Right renal cortex interstitium (tissue), 3 donors: ENCODE measurements at regions not wholly inside any gene's neighbourhood (a gene's known extent, or its start where the extent isn't known, plus 50 kb on each side); places are given as distances from the start of the nearest gene placed in this dataset.

ENCODE experiments used
- DNase-seq, 3 donors: peaks; one replicate each; pipeline ENCODE4 v3.0.0-alpha.2; 2013; ENCODE audit warnings: low read depth in 3 of 3, low spot score in 2 of 3

- DNase-seq = no peak
Observed at GRCh38 chr2:139078376-139078775, 298.2 kb upstream of the NXPH2 start.

- DNase-seq = no peak
Observed at GRCh38 chr2:139077099-139077737, 297.0 kb upstream of the NXPH2 start.

- DNase-seq = no peak
Observed at GRCh38 chr2:139067874-139068273, 287.7 kb upstream of the NXPH2 start.

- DNase-seq = no peak
Observed at GRCh38 chr2:139067072-139067471, 286.9 kb upstream of the NXPH2 start.

- no peak for DNase-seq
Observed at GRCh38 chr2:139064159-139064558, 284.0 kb upstream of the NXPH2 start.

GRCh38 chr2:139059617-139060016, 279.4 kb upstream of the NXPH2 start:
- no peak for DNase-seq

GRCh38 chr2:139055202-139055601, 275.0 kb upstream of the NXPH2 start:
- DNase-seq = no peak

- DNase-seq = no peak
Observed at GRCh38 chr2:139048017-139048416, 267.8 kb upstream of the NXPH2 start.

- DNase-seq = no peak
Observed at GRCh38 chr2:139045524-139045923, 265.3 kb upstream of the NXPH2 start.

- DNase-seq = no peak
Observed at GRCh38 chr2:139034064-139034463, 253.9 kb upstream of the NXPH2 start.

GRCh38 chr2:139033300-139033699, 253.1 kb upstream of the NXPH2 start:
- no peak for DNase-seq

GRCh38 chr2:139031722-139032121, 251.5 kb upstream of the NXPH2 start:
- no peak for DNase-seq

- DNase-seq = no peak
Observed at GRCh38 chr2:139020287-139020686, 240.1 kb upstream of the NXPH2 start.

- no peak for DNase-seq
Observed at GRCh38 chr2:139018252-139018651, 238.1 kb upstream of the NXPH2 start.

GRCh38 chr2:139007130-139007529, 226.9 kb upstream of the NXPH2 start:
- DNase-seq = no peak

GRCh38 chr2:139000131-139000785, 220.1 kb upstream of the NXPH2 start:
- no peak for DNase-seq

GRCh38 chr2:138997856-138998517, 217.8 kb upstream of the NXPH2 start:
- no peak for DNase-seq

GRCh38 chr2:138997346-138997745, 217.2 kb upstream of the NXPH2 start:
- no peak for DNase-seq

- no peak for DNase-seq
Observed at GRCh38 chr2:138994502-138994901, 214.3 kb upstream of the NXPH2 start.

GRCh38 chr2:138985881-138986280, 205.7 kb upstream of the NXPH2 start:
- DNase-seq = no peak

- DNase-seq = no peak
Observed at GRCh38 chr2:138979131-138979785, 199.1 kb upstream of the NXPH2 start.

GRCh38 chr2:138974651-138975050, 194.5 kb upstream of the NXPH2 start:
- no peak for DNase-seq
